Spleen (tissue), 7 donors: ENCODE measurements at regions not wholly inside any gene's neighbourhood (a gene's known extent, or its start where the extent isn't known, plus 50 kb on each side); places are given as distances from the start of the nearest gene placed in this dataset.

Experiments
- POLR2A ChIP-seq, 3 donors: fragments of 450-650 bp; IDR thresholded peaks; one replicate each; pipeline ENCODE4 v1.5.1; 2017; ENCODE audit warnings: antibody characterized with exemption in 3 of 3, mild to moderate bottlenecking in 1 of 3
- POLR2AphosphoS5 ChIP-seq, 3 donors: sonication (generic); formaldehyde crosslinking; IDR thresholded peaks; one replicate each; pipeline ENCODE4 v1.5.1; 2017; ENCODE audit warnings: antibody characterized with exemption in 3 of 3
- TF ChIP-seq, protein P1 (sequence below), 11 experiments: fragments of 200-600 bp in 7 of 11; fragments of 450-650 bp in 4 of 11; sonication (generic) in 4 of 11; IDR thresholded peaks in 8 of 11; conservative IDR thresholded peaks in 3 of 11; 1 replicate in 7 of 11; 2 replicates in 4 of 11; pipeline versions ENCODE4 v1.4.0 to v1.8.0; 2016 to 2021; ENCODE audit warnings: antibody characterized with exemption in 11 of 11, inconsistent platforms in 4 of 11, mild to moderate bottlenecking in 1 of 11
- donor health status: DM: no; HTN: no; CAD: no; lungs with moderate emphysema.
- donor health status: DM: no; HTN: no; CAD: no.
- donor health status: DM: no; HTN: no; CAD: no.

- TF ChIP-seq, protein P1, sequence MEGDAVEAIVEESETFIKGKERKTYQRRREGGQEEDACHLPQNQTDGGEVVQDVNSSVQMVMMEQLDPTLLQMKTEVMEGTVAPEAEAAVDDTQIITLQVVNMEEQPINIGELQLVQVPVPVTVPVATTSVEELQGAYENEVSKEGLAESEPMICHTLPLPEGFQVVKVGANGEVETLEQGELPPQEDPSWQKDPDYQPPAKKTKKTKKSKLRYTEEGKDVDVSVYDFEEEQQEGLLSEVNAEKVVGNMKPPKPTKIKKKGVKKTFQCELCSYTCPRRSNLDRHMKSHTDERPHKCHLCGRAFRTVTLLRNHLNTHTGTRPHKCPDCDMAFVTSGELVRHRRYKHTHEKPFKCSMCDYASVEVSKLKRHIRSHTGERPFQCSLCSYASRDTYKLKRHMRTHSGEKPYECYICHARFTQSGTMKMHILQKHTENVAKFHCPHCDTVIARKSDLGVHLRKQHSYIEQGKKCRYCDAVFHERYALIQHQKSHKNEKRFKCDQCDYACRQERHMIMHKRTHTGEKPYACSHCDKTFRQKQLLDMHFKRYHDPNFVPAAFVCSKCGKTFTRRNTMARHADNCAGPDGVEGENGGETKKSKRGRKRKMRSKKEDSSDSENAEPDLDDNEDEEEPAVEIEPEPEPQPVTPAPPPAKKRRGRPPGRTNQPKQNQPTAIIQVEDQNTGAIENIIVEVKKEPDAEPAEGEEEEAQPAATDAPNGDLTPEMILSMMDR (IDR thresholded peaks at IDR 0.05 in 8 of 11, conservative IDR thresholded peaks at IDR 0.05 in 3 of 11): no peak
- TF ChIP-seq POLR2A (IDR thresholded peaks at IDR 0.05) (no peak), POLR2AphosphoS5 (IDR thresholded peaks at IDR 0.05) (no peak)
Measured at GRCh38 chr3:144677103-144677502, 705.5 kb downstream of the DIPK2A start.
